Suprapubic skin (tissue), 4 donors: ENCODE measurements at regions not wholly inside any gene's neighbourhood (a gene's known extent, or its start where the extent isn't known, plus 50 kb on each side); places are given as distances from the start of the nearest gene placed in this dataset.

Source experiments
- DNase-seq, 2 donors: peaks; one replicate each; pipeline ENCODE4 v3.0.0-alpha.2; 2019; ENCODE audit warnings: low spot score in 2 of 2
- H3K27ac ChIP-seq: fragments of 200-600 bp; sonication (generic); one replicate; pipeline ENCODE4 v1.5.1; 2019
- H3K27me3 ChIP-seq: fragments of 200-600 bp; sonication (generic); one replicate; pipeline ENCODE4 v1.5.1; 2019
- H3K36me3 ChIP-seq: fragments of 200-600 bp; sonication (generic); one replicate; pipeline ENCODE4 v1.5.1; 2019
- H3K4me1 ChIP-seq: fragments of 200-600 bp; sonication (generic); one replicate; pipeline ENCODE4 v1.5.1; 2019
- H3K4me3 ChIP-seq: fragments of 200-600 bp; sonication (generic); one replicate; pipeline ENCODE4 v1.5.1; 2019; ENCODE audit warnings: mild to moderate bottlenecking
- H3K9me3 ChIP-seq: fragments of 200-600 bp; sonication (generic); one replicate; pipeline ENCODE4 v1.5.1; 2019
- CTCF ChIP-seq, 2 donors: fragments of 200-600 bp in 1 of 2; fragments of 450-650 bp in 1 of 2; sonication (generic) in 1 of 2; IDR thresholded peaks; one replicate each; pipeline ENCODE4 v1.5.1; 2016 to 2019; ENCODE audit warnings: antibody characterized with exemption in 2 of 2, mild to moderate bottlenecking in 1 of 2, moderate library complexity in 1 of 2
- EP300 ChIP-seq: sonication (generic); formaldehyde crosslinking; IDR thresholded peaks from one replicate; pipeline ENCODE4 v1.6.1; 2017; ENCODE audit warnings: antibody characterized with exemption
- POLR2A ChIP-seq, 2 donors: fragments of 450-650 bp; IDR thresholded peaks; one replicate each; pipeline ENCODE4 v1.6.1; 2017; ENCODE audit warnings: antibody characterized with exemption in 2 of 2, mild to moderate bottlenecking in 2 of 2, moderate library complexity in 2 of 2
- POLR2AphosphoS5 ChIP-seq, 3 donors: sonication (generic); formaldehyde crosslinking; IDR thresholded peaks; one replicate each; pipeline ENCODE4 v1.6.1; 2017; ENCODE audit warnings: antibody characterized with exemption in 3 of 3
- WGBS: methylation state at CpG from one replicate; pipeline ENCODE4 v1.1.5; 2018; 5-methylcytosine and 5-hydroxymethylcytosine counted together

- no peak for DNase-seq
- no peak overlapping the region for H3K4me3 ChIP-seq
- peaks cover 9% of the 10 kb centered on the region for H3K9me3 ChIP-seq
- no peaks in the 10 kb centered on the region for H3K36me3 ChIP-seq
- no peaks in the 10 kb centered on the region for H3K4me1 ChIP-seq
- TF ChIP-seq POLR2A (IDR thresholded peaks at IDR 0.05) (no peak), CTCF (IDR thresholded peaks at IDR 0.05) (no peak), EP300 (no peak), POLR2AphosphoS5 (IDR thresholded peaks at IDR 0.05) (no peak)
- H3K27ac ChIP-seq: no peak overlapping the region
- H3K27me3 ChIP-seq: no peaks in the 10 kb centered on the region
- 83% methylated on average over 3 of the region's 3 CpGs for WGBS
Measured at GRCh38 chr21:14716761-14717396, 170.8 kb upstream of the SAMSN1 start.

GRCh38 chr21:14713109-14713508 is 167.0 kb upstream of the SAMSN1 start:
- Histone ChIP-seq H3K4me3 (no peak overlapping the region), H3K27ac (no peak overlapping the region), H3K9me3 (peaks cover 9% of the 10 kb centered on the region), H3K4me1 (no peaks in the 10 kb centered on the region), H3K27me3 (no peaks in the 10 kb centered on the region), H3K36me3 (no peaks in the 10 kb centered on the region)
- TF ChIP-seq EP300: no peak
- no peak for TF ChIP-seq POLR2AphosphoS5 (IDR thresholded peaks at IDR 0.05)
- TF ChIP-seq CTCF (IDR thresholded peaks at IDR 0.05): no peak
- TF ChIP-seq POLR2A (IDR thresholded peaks at IDR 0.05): no peak
- DNase-seq: no peak

- no peak overlapping the region for H3K27ac ChIP-seq
- no peaks in the 10 kb centered on the region for H3K27me3 ChIP-seq
- no peak for DNase-seq
- no peaks in the 10 kb centered on the region for H3K4me1 ChIP-seq
- TF ChIP-seq CTCF (IDR thresholded peaks at IDR 0.05): no peak
- no peak for TF ChIP-seq POLR2AphosphoS5 (IDR thresholded peaks at IDR 0.05)
- TF ChIP-seq POLR2A (IDR thresholded peaks at IDR 0.05): no peak
- TF ChIP-seq EP300: no peak
- H3K36me3 ChIP-seq: no peaks in the 10 kb centered on the region
- 81% methylated on average over 1 of the region's 1 CpG for WGBS
- peaks cover 9% of the 10 kb centered on the region for H3K9me3 ChIP-seq
- no peak overlapping the region for H3K4me3 ChIP-seq
Measured at GRCh38 chr21:14712121-14712715, 166.1 kb upstream of the SAMSN1 start.

- no peak for DNase-seq
- TF ChIP-seq EP300 (no peak), POLR2A (IDR thresholded peaks at IDR 0.05) (no peak), POLR2AphosphoS5 (IDR thresholded peaks at IDR 0.05) (no peak), CTCF (IDR thresholded peaks at IDR 0.05) (no peak)
- no peaks in the 10 kb centered on the region for H3K4me1 ChIP-seq
- H3K36me3 ChIP-seq: no peaks in the 10 kb centered on the region
- no peak overlapping the region for H3K4me3 ChIP-seq
- H3K27ac ChIP-seq: no peak overlapping the region
- H3K9me3 ChIP-seq: peaks cover 9% of the 10 kb centered on the region
- H3K27me3 ChIP-seq: no peaks in the 10 kb centered on the region
- WGBS: 75% methylated on average over 1 of the region's 1 CpG
Measured at GRCh38 chr21:14711287-14711686, 165.2 kb upstream of the SAMSN1 start.

GRCh38 chr21:14707511-14708020 is 161.5 kb upstream of the SAMSN1 start:
- TF ChIP-seq CTCF (IDR thresholded peaks at IDR 0.05): no peak
- TF ChIP-seq POLR2A (IDR thresholded peaks at IDR 0.05): no peak
- no peaks in the 10 kb centered on the region for H3K4me1 ChIP-seq
- WGBS: 73% methylated on average over 2 of the region's 2 CpGs
- no peaks in the 10 kb centered on the region for H3K27me3 ChIP-seq
- H3K4me3 ChIP-seq: no peak overlapping the region
- DNase-seq: no peak
- no peak overlapping the region for H3K27ac ChIP-seq
- H3K9me3 ChIP-seq: peaks cover 4% of the 10 kb centered on the region
- H3K36me3 ChIP-seq: no peaks in the 10 kb centered on the region
